GM23248 (cell line): ENCODE measurements at regions not wholly inside any gene's neighbourhood (a gene's known extent, or its start where the extent isn't known, plus 50 kb on each side); places are given as distances from the start of the nearest gene placed in this dataset.
A peak's percentile ranks its signal among the peaks of the same experiment; 100 is the strongest.

Experiments used
- DNase-seq: peaks from one replicate; pipeline ENCODE4 v3.0.0-alpha.2; 2015
- H2AFZ ChIP-seq: fragments of 200-600 bp; sonication (generic); 2 replicates; pipeline ENCODE4 v1.6.1; 2016; ENCODE audit warnings: antibody characterized with exemption
- H3F3A ChIP-seq: fragments of 200-600 bp; sonication (generic); 2 replicates; pipeline ENCODE4 v1.6.1; 2016; ENCODE audit warnings: mild to moderate bottlenecking, antibody characterized with exemption, mixed run types; ENCODE audit not compliant: insufficient read depth
- H3K27ac ChIP-seq: fragments of 200-600 bp; sonication (generic); 2 replicates; pipeline ENCODE4 v1.5.1; 2016; ENCODE audit warnings: mild to moderate bottlenecking
- H3K27me3 ChIP-seq: fragments of 200-600 bp; sonication (generic); replicated peaks from 2 replicates; pipeline ENCODE4 v1.6.1; 2016; ENCODE audit warnings: mild to moderate bottlenecking; ENCODE audit not compliant: insufficient read depth
- H3K36me3 ChIP-seq: fragments of 200-600 bp; sonication (generic); 2 replicates; pipeline ENCODE4 v1.6.1; 2016; ENCODE audit warnings: low read depth, mild to moderate bottlenecking
- H3K4me1 ChIP-seq: fragments of 200-600 bp; sonication (generic); 2 replicates; pipeline ENCODE4 v1.6.1; 2016; ENCODE audit warnings: mild to moderate bottlenecking; ENCODE audit not compliant: insufficient read depth
- H3K4me2 ChIP-seq: fragments of 200-600 bp; sonication (generic); one replicate; pipeline ENCODE4 v1.6.1; 2016; ENCODE audit warnings: mild to moderate bottlenecking; ENCODE audit not compliant: unreplicated experiment
- H3K4me3 ChIP-seq: fragments of 200-600 bp; sonication (generic); 2 replicates; pipeline ENCODE4 v1.5.1; 2016; ENCODE audit warnings: mild to moderate bottlenecking
- H3K79me2 ChIP-seq: fragments of 200-600 bp; sonication (generic); 2 replicates; pipeline ENCODE4 v1.6.1; 2016; ENCODE audit warnings: mild to moderate bottlenecking; ENCODE audit not compliant: insufficient read depth
- H3K9ac ChIP-seq: fragments of 200-600 bp; sonication (generic); 2 replicates; pipeline ENCODE4 v1.6.1; 2016; ENCODE audit warnings: mild to moderate bottlenecking
- H3K9me2 ChIP-seq: fragments of 200-600 bp; sonication (generic); 2 replicates; pipeline ENCODE4 v1.6.1; 2016; ENCODE audit warnings: mixed run types, mild to moderate bottlenecking, moderate library complexity; ENCODE audit not compliant: insufficient read depth
- H3K9me3 ChIP-seq: fragments of 200-600 bp; sonication (generic); one replicate; pipeline ENCODE4 v1.6.1; 2017; ENCODE audit warnings: low read depth
- H4K20me1 ChIP-seq: fragments of 200-600 bp; sonication (generic); 2 replicates; pipeline ENCODE4 v1.6.0; 2016; ENCODE audit not compliant: insufficient read depth
- EZH2 ChIP-seq: fragments of 200-600 bp; sonication (generic); IDR thresholded peaks from 2 replicates; pipeline ENCODE4 v1.6.1; 2018; ENCODE audit warnings: antibody characterized with exemption, mild to moderate bottlenecking; ENCODE audit not compliant: insufficient read depth, poor library complexity, severe bottlenecking
- EZH2phosphoT487 ChIP-seq: fragments of 200-600 bp; sonication (generic); IDR thresholded peaks from 2 replicates; pipeline ENCODE4 v1.6.1; 2018; ENCODE audit warnings: antibody characterized with exemption, moderate library complexity, mild to moderate bottlenecking, low read depth; ENCODE audit not compliant: insufficient read depth
- WGBS, 2 experiments: methylation state at CpG; one replicate each; pipeline ENCODE4 v1.1.6; 2015 to 2017; ENCODE audit warnings: low lambda C conversion rate in 2 of 2, low coverage in 1 of 2; ENCODE audit errors: missing lambda C conversion rate in 2 of 2; 5-methylcytosine and 5-hydroxymethylcytosine counted together
- in situ Hi-C: fragments of 300-500 bp; cut with MboI; formaldehyde crosslinking; loops from 2 replicates; pipeline ENCODE4 v1.15.0; 2020

- WGBS, 2 experiments = 75 to 79% methylated on average over 4 of the region's 4 CpGs
- in situ Hi-C loops = no loop called here
Observed at GRCh38 chr3:144424606-144425005, 453.0 kb downstream of the DIPK2A start.

GRCh38 chr3:144426366-144426765 lies 454.7 kb downstream of the DIPK2A start:
- Histone ChIP-seq H3F3A (no peaks in the 10 kb centered on the region), H3K4me3 (no peak overlapping the region), H3K9me2 (no peaks in the 10 kb centered on the region), H3K36me3 (no peaks in the 10 kb centered on the region), H3K27ac (no peak overlapping the region), H3K9ac (no peak overlapping the region), H3K27me3 (0 out of 2 replicates have a peak, but pooled peaks cover 5% of the 10 kb centered on the region), H3K4me1 (no peaks in the 10 kb centered on the region), H2AFZ (no peak overlapping the region), H4K20me1 (no peaks in the 10 kb centered on the region), H3K9me3 (no peaks in the 10 kb centered on the region), H3K4me2 (no peak overlapping the region), H3K79me2 (no peaks in the 10 kb centered on the region)
- in situ Hi-C loops = no loop called here
- DNase-seq = no peak
- TF ChIP-seq EZH2 (no peak), EZH2phosphoT487 (no peak)

More at GRCh38 chr3:144424606-144425005, 453.0 kb downstream of the DIPK2A start:
- H3K9me2 ChIP-seq = no peaks in the 10 kb centered on the region
- no peak for DNase-seq
- TF ChIP-seq EZH2phosphoT487 = no peak
- TF ChIP-seq EZH2 = no peak
- 0 out of 2 replicates have a peak, but pooled peaks cover 5% of the 10 kb centered on the region for H3K27me3 ChIP-seq
- H2AFZ ChIP-seq = no peak overlapping the region
- H3K4me2 ChIP-seq = no peak overlapping the region
- no peaks in the 10 kb centered on the region for H3K9me3 ChIP-seq
- no peak overlapping the region for H3K4me3 ChIP-seq
- no peak overlapping the region for H3K27ac ChIP-seq
- H3F3A ChIP-seq = no peaks in the 10 kb centered on the region
- H3K79me2 ChIP-seq = no peaks in the 10 kb centered on the region
- H3K36me3 ChIP-seq = no peaks in the 10 kb centered on the region
- H3K4me1 ChIP-seq = no peaks in the 10 kb centered on the region
- no peak overlapping the region for H3K9ac ChIP-seq
- H4K20me1 ChIP-seq = no peaks in the 10 kb centered on the region

- Histone ChIP-seq H2AFZ (no peak overlapping the region), H3K27me3 (0 out of 2 replicates have a peak, but pooled peaks cover 5% of the 10 kb centered on the region), H3K9ac (no peak overlapping the region), H4K20me1 (no peaks in the 10 kb centered on the region), H3K4me3 (no peak overlapping the region), H3K4me1 (no peaks in the 10 kb centered on the region), H3K27ac (no peak overlapping the region), H3F3A (no peaks in the 10 kb centered on the region), H3K4me2 (no peak overlapping the region), H3K9me2 (no peaks in the 10 kb centered on the region), H3K9me3 (no peaks in the 10 kb centered on the region), H3K79me2 (no peaks in the 10 kb centered on the region), H3K36me3 (no peaks in the 10 kb centered on the region)
- no peak for DNase-seq
- in situ Hi-C loops = no loop called here
- TF ChIP-seq EZH2phosphoT487 = no peak
- TF ChIP-seq EZH2 = no peak
- 78 to 80% methylated on average over 4 of the region's 4 CpGs for WGBS, 2 experiments
Observed at GRCh38 chr3:144426967-144427366, 455.3 kb downstream of the DIPK2A start.

- H4K20me1 ChIP-seq = no peaks in the 10 kb centered on the region
- no peak overlapping the region for H2AFZ ChIP-seq
- 0 out of 2 replicates have a peak, but pooled peaks cover 5% of the 10 kb centered on the region for H3K27me3 ChIP-seq
- H3K4me2 ChIP-seq = no peak overlapping the region
- no peaks in the 10 kb centered on the region for H3K9me3 ChIP-seq
- H3K4me3 ChIP-seq = no peak overlapping the region
- in situ Hi-C loops = no loop called here
- H3K79me2 ChIP-seq = no peaks in the 10 kb centered on the region
- H3K4me1 ChIP-seq = no peaks in the 10 kb centered on the region
- TF ChIP-seq EZH2phosphoT487 (no peak), EZH2 (no peak)
- no peak overlapping the region for H3K9ac ChIP-seq
- H3K9me2 ChIP-seq = no peaks in the 10 kb centered on the region
- H3K27ac ChIP-seq = no peak overlapping the region
- H3F3A ChIP-seq = no peaks in the 10 kb centered on the region
- WGBS, 2 experiments = 4 to 8% methylated on average over 3 of the region's 3 CpGs
- DNase-seq = peak; percentile 53
- H3K36me3 ChIP-seq = no peaks in the 10 kb centered on the region
Observed at GRCh38 chr3:144429719-144430121, 458.1 kb downstream of the DIPK2A start.

GRCh38 chr3:144431134-144431533 lies 459.5 kb downstream of the DIPK2A start:
- Histone ChIP-seq H3K9ac (no peak overlapping the region), H3K9me2 (no peaks in the 10 kb centered on the region), H3K4me1 (no peaks in the 10 kb centered on the region), H3F3A (no peaks in the 10 kb centered on the region), H3K36me3 (no peaks in the 10 kb centered on the region), H3K4me3 (no peak overlapping the region), H3K79me2 (no peaks in the 10 kb centered on the region), H3K4me2 (no peak overlapping the region), H3K27me3 (0 out of 2 replicates have a peak, but pooled peaks cover 1% of the 10 kb centered on the region), H2AFZ (no peak overlapping the region), H3K9me3 (no peaks in the 10 kb centered on the region), H4K20me1 (no peaks in the 10 kb centered on the region), H3K27ac (no peak overlapping the region)
- no peak for DNase-seq
- in situ Hi-C loops = no loop called here
- TF ChIP-seq EZH2 = no peak
- TF ChIP-seq EZH2phosphoT487 = no peak
